HT-29 (cell line): ENCODE measurements at regions not wholly inside any gene's neighbourhood (a gene's known extent, or its start where the extent isn't known, plus 50 kb on each side); places are given as distances from the start of the nearest gene placed in this dataset.
"Not testable (repeated sequence)": the region's sequence is repeated elsewhere in the genome, so short reads cannot be mapped to it uniquely, and the experiment has no call there.

Experiments
- DNase-seq: peaks from one replicate; pipeline ENCODE4 v3.0.0-alpha.2; 2015; ENCODE audit warnings: low spot score

DNA sequence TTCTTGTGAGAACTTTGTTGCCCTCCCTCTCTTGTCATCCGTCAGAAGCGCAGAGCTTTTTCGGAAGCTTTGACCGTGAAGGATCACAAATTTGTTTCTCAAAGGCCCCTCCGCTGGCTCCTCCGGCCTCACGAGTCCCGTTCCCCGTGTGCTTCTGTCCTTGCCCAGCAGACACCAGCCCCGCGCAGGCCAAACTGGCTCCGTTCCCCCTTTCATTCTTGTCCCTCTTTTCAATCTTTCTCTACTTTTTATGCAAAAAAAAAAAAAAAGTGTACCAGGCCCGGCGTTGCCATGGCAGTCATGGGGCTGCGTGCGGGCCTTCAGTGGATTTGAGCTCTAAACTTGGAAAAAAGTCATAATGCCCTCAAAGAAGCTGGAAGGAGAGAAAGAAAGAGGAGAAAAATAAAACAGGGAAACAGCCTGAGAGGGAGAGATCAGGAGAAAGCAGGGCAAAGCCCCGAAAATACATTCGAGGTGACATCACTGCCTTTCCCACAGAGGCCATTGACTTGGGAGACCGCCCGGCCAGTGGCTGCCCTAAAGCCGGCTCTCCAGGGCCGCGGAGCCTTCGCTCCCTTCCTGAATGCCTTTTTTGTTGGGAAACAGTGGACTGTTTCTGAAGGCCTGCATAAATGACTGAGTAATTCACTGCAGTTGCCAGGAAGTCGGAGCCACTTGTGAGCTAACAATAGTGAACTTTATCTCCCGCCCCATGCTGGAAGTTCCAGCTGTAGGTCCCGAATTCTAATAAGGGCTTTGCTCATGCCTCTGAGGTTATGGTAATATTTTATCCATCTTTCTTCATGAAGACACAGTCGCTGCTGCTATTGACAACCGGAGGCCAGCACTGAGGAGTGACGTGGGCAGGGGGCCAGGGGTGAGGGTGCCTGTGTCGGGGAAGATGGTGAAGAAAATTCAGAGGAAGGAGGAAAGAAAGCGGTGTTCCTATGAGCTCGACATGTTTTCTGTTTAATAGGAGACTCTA lies 670.9 kb downstream of the QKI start:
- no peak for DNase-seq

DNA sequence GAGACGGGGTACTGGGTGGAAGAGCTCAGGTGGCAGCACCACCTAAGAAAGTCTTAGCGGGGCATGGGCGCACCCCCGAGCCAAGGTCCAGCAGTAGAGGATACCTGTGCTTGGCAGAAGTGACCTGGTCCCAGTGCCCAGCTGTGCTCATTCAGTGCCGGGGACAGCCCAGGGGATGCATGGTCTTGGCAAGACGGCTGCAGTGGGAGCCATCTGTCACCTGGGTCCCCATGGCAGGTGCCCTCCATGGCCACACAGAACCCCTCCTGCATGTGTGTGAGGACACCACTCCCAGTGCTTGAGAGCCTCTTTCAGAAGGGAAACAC lies 664.7 kb downstream of the QKI start:
- no peak for DNase-seq

DNA sequence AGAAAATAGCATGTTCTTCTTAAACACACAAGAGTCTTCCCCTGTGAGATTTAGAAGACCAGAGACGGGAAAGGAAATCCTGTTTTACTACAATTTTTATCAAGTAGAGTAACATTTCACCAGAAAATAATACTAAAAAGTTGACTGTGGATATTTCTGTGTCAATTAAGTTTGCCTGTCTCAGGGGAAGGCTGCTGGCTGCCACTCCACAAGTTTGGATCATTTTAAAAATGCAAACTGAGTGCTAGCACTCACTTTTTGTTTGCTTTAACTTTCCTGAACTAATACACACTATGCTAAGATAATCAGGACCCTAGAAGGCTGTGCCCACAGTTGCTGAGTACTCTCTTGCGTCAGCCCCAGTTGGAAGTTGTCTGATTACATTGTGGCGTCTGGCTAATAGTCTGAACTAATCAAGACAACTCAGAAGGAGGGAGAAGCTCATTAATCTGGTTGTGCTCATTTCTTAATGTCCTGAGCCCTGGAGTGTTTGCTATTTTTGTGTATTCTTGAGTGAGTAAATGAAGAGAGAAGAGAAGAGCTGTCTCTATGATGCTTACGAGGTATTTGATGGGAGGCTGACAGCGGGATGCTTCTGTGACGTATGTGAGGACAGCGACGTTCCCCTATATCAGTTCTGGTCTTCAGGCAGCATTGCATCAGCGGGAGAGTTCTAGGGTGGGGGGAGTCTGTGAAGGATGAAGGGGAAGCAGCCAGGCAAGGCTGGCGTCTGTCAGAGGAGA lies 664.2 kb downstream of the QKI start:
- no peak for DNase-seq

DNA sequence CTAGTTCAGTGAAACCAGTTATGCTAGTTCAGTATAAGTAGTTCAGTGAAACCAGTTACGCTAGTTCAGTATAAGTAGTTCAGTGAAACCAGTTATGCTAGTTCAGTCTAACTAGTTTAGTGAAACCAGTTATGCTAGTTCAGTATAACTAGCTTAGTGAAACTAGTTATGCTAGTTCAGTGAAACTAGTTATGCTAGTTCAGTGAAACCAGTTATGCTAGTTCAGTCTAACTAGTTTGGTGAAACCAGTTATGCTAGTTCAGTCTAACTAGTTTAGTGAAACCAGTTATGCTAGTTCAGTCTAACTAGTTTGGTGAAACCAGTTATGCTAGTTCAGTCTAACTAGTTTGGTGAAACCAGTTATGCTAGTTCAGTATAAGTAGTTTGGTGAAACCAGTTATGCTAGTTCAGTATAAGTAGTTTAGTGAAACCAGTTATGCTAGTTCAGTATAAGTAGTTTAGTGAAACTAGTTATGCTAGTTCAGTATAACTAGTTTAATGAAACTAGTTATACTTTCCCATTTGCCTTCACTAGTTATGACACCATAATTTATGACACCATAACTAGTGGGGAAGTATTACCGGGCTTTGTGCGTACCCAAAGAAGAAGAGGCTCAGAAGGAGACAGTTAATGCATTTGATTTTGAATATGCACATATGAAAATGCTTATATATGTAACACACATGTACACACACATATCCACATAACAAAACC lies 662.5 kb downstream of the QKI start:
- not testable (repeated sequence) for DNase-seq

DNA sequence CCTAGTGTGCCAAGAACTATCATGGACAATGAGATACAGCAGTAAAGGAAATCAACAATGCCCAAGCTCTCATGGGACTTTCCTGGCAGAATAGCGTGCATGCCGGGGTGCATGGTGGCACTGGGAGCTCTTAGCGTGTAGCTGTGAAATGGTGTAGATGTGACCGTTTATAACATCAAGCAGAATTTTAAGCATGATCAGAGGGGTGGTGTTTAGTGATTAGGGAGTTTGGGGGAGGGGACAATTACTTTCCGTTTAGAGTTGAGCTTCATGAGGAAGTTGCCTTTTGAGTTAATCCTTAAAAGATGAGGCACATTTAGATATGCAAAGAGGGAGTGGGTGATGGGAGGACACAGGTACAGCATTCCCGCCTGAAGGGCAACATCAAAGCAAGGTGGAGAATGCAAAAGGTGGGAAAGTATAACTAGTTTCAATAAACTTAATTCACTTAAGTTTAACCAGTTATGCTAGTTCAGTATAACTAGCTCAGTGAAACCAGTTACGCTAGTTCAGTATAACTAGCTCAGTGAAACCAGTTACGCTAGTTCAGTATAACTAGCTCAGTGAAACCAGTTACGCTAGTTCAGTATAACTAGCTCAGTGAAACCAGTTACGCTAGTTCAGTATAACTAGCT lies 661.6 kb downstream of the QKI start:
- no peak for DNase-seq

DNA sequence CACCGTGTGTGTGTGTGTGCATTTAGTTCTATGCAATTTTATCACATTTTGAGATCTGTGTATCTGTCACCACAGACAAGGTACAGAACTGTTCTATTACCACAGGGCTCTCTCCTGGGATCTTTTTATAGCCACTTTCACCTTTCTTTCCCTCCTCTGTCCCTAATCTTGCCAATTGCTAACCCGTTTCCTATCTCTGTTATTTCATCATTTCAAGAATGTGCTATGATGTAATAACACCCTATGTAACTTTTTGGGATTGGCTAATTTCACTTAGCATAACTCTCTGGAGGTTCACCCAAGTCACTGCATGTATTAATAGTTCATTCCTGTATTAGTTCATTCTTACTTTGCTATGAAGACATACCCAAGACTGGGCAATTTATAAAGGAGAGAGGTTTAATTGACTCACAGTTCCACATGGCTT lies 657.7 kb downstream of the QKI start:
- DNase-seq: no peak

DNA sequence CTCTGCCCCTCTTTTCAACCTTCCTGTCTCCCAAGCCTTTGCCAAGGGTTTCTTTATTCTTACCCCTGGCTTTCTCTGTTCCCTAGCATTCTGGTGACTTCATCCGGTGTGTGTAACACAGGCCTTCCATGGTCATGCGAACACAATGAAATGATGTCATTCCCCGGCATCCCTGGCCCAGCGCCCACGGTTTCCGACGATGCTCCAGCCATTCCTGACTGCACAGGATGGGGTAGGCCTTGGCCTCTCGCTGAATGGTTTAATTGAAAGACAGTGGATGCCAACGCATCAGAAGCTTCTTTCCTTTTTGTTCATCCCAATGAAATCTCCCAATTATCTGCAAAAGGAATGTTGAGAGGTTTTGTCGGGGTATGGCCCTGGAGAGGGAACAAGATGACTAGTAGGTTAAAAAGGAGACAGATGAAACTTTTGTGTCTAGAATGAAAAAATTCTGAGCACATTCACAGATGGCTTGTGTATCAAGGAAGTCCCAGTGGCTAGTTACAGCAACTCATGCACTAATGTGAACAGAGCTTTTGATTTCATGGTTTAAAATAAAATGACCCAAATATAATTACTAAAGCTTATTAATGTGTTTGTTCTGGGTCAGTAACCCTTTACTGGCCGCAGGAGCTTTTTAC lies 655.0 kb downstream of the QKI start:
- no peak for DNase-seq

DNA sequence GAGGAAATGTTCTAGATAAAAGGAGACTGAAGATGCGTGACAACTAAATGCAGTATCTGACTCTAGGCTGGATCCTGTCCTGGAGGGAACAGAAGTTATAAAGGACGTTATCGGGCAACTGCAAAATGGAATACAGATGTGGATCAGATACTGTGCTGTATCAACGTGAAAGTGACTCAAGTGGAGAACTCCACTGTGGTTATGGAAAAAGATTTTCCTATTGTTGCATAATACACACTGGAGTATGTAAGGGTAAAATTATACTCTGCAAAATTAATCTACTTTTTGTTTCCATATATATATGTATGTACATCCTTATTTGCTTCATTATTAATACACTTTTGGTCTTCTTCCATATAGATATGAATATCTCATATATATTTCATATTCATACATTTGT lies 654.0 kb downstream of the QKI start:
- no peak for DNase-seq

DNA sequence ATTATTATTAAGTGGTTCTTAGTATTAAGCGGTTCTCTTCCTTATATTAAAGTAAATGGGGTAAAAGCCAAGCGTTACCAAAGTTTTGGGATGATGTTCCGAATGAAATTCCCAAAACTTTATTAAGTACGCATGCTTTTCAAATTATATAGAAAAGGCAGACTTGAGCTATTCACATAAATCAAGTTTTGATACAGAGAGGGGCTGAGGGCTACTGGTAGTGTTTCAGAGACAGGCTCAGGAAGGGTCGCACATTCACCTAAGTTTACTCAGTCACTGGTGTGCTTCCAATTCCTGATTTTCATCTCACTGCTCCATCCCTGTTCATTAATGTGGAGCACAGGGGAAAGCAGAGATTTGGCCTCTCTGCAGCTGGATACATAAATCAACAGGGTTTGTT lies 652.2 kb downstream of the QKI start:
- DNase-seq: no peak

DNA sequence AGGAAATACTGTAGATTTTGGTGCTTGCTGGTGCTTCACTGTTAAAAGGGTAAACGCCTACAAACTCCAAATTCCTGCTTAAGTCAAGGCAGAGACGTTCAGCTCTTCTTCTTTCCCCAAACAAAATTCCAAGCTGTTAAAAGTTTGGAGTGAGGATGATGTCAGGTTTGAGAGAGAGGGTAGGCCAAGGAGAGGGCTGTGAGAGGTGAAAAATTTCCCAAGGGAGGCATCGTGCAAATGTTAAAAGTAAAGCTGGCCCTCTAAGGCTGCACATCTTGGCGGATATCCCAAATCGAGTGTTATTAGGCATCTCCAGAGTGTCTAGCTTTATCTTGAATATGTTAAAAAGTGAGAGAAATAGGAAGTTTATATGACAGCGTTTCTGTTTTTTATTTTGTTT lies 651.8 kb downstream of the QKI start:
- DNase-seq: no peak

DNA sequence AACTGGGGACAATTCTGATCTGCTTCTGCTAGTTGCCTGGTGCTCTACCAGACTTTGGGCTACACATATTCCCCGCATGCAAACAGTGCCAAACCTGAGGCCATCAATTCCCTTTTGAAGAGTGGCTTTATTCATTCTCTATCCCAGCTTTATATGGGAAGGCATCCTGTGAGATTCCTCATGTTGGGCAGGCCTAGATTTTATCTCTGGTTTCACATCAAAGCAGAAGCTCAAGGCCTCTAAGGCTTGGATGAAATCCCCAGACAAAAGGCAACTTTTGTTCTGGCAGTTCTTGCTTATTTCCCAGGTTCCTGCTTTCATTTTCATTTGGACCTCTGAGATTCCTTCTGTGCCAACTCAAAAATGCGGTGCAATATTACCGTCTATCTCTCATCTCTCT lies 648.8 kb downstream of the QKI start:
- no peak for DNase-seq

DNA sequence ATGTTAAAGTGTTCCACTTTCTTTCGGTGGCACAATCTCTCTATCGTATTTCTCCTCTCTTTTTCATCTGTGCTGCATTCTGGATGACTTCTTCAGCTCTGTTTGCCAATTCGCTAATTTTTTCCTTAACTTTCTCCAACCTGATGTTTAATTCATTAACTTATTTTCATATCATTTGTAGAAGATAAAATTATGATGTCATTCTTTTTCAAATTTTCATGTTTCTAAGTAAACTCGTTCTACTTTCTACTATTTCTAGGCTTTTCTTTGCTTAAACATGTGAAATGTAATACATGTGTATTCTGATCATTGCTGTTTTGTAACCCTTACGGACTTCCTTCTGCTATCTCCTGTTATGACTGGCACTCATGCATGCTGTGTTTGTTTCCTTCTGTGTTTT lies 648.4 kb downstream of the QKI start:
- DNase-seq: no peak

DNA sequence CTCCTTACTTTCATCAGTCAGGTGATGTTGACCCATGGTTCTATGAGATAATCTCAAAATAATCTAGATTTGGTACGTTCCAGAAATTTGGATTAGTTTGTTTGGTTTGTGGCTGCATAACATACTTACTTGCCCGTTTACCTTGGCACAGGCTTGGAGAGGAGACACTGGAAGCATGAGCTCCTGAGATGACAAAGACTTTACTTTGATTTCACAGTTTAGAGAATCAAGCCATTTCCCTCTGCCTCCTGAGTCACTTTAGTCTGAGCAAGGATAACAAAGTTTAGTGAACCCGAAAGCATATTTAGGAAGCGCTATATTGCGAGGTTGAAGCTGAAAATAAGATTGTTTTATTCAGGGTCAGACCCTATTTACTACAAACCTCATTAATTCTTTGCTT lies 643.4 kb downstream of the QKI start:
- DNase-seq: no peak

DNA sequence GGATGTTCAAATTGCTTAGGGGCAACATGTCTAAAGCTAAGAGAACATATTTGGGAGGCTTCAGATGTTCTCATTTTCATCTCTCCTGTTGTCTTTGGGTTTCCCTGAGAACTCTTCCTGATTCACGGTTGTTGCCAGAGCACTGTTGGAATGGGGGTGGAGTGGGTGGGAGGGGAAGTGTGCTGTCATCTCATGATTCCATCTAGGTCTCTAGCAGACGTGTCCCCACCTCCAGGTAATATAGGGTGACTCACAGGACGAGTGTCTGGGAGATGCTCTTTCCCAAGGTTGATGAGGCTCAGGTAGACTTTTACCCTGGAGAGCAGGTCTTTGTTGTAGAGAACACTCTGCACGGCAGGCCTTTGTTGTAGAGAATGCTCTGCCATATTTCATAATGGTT lies 636.9 kb downstream of the QKI start:
- DNase-seq: no peak

DNA sequence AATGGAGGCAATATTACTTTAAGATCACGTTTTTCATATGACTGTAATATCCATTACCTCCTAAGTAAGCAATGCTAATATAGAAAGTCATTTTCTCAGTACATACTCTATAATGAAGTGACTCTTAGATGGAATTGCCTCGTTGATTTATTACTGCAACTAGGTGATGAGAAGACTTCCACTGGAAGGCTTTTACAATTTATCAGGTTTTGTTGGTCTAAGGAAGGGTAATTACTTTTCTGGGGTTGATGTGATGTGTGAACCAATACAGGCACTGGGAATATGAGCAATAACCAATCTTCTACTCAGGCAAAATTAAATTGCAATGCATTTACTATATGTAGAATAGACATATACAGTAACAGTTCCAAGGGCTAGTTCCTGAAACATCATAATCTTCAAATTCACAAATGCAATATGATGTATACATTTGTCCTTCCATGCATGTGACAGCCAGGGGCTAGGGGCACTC lies 635.0 kb downstream of the QKI start:
- DNase-seq: no peak

DNA sequence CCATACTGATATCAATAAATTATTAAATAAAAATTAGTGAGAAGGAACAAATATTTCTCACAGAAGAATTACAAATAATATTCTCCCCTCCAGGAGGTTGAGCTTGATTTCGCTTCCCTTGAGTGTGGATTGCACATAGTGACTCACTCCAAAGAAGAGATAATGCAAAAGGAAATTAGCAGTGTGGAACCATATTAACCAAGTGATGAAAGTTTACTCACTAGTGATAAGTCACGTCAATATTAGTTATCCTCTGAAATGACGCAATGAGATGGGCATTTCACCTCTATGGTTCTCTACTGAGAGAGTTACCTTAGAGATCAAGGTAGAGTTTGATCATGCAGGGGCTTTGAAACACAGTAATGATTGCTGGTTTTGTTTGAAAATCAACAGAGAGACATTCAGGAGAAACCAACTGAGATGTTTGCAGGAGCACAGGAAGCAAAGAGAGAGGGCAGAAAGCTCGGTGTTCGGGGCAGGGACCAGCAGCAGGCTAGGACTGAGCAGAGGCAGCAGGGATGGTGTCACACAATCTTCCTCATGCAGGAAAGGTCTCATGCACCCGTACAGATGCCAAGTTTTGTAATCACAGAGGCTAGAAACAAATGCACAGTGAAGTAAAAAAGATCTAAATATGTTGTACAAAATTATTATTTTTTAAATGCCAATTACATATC lies 634.5 kb downstream of the QKI start:
- no peak for DNase-seq

DNA sequence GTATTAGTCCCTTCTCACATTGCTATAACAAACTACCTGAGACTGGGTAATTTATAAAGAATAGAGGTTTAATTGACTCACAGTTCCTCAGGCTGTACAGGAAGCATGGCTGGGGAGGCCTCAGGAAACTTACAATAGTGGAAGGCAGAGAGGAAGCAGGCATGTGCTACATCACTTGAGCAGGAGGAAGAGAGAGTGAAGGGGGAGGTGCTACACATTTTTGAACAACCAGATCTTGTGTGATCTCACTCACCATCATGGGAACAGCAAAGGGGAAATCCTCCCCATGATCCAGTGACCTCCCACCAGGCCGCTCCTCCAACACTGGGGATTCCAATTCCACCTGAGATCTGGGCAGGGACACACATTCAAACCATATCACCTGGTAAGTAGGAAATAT lies 630.6 kb downstream of the QKI start:
- DNase-seq: no peak

DNA sequence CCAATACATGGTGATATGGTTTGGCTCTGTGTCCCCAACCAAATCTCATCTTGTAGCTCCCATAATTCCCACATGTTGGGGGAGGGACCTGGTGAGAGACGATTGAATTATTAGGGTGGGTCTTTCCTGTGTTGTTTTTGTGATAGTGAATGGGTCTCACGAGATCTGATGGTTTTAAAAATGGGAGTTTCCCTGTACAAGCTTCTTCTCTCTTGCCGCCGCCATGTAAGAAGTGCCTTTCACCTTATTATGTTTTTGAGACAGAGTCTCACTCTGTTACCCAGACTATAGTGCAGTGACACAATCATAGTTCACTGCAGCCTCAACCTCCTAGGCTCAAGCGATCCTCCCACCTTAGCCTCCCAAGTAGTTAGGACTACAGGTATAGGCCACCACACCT lies 629.1 kb downstream of the QKI start:
- DNase-seq: not testable (repeated sequence)

DNA sequence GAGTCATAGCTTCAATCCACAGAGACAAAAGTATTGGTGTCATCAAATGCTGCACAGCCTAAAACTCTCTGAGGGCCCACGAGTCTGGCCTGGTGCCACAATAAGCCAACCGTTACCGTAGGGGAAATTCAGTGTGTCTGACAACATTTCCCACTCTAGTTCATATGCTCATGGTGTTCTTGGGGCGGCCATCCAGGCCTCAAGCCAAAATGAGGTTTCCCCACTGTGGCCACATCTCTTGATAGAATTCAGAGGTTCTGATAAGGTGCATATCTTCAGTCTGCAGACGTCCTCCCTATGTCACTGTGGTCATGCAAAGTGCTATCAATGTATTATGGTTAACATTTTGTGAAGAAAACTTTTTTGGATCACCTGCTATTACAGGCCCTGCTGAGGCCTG lies 627.7 kb downstream of the QKI start:
- no peak for DNase-seq

DNA sequence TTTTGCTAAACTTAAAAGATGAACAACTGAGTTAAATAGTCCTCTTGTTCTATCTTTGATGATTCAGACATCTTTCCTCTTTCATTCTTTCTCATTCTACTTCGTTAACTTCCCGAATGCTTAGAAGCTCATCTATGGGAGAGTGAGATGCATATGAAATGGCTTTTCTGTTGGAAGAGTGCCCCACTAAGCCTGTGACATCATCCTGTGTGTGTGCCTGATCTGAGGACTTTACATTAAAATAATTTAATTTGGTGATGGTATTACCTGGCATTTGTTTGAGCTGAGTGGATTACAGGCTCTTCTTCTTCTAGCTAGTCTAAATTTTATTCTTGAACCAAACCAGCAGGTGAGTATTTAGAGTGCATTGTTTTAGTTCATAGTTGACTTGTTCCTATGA lies 626.5 kb downstream of the QKI start:
- no peak for DNase-seq

DNA sequence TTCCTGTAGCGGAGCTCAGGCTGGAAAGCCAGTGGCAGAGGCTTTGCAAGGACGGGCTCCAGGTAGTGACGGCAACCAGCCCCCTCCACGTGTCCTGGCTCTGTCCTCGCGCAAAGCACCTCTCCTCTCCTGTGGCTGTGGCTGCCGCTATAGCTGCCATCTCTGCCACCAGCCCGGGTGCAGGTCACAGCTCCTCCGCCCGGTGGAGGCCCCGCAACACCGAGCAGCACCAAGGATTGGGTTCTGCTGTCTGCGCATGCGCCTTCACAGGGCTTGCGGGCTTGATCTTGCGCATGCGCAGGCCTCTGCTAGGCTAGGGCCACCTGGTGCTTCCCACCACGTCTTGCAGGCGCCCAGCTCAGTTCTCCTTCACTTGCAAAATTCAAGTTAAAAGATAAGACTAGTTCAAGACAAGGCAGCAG lies 625.4 kb downstream of the QKI start:
- no peak for DNase-seq
